T-helper 2 cell treated with Interferon-gamma antibody and Interleukin-4, amounts not matched to agents 5 μg/mL and 100 μg/mL, for 36 hours (primary cell): ENCODE measurements at regions not wholly inside any gene's neighbourhood (a gene's known extent, or its start where the extent isn't known, plus 50 kb on each side); places are given as distances from the start of the nearest gene placed in this dataset.

Source experiments
- DNase-seq: peaks from one replicate; pipeline ENCODE4 v3.0.0; 2021; ENCODE audit warnings: low spot score
- H3K27ac Mint-ChIP-seq: one replicate; pipeline ENCODE4 v1.8.0; 2021; ENCODE audit warnings: mild to moderate bottlenecking, mixed read lengths
- H3K27me3 Mint-ChIP-seq: one replicate; pipeline ENCODE4 v1.8.0; 2021; ENCODE audit warnings: low read depth, mixed read lengths
- H3K36me3 Mint-ChIP-seq: one replicate; pipeline ENCODE4 v1.8.0; 2021; ENCODE audit warnings: low read depth, mixed read lengths
- H3K4me1 Mint-ChIP-seq: one replicate; pipeline ENCODE4 v1.8.0; 2021; ENCODE audit warnings: low read depth, mixed read lengths
- H3K4me3 Mint-ChIP-seq: one replicate; pipeline ENCODE4 v1.8.0; 2022; ENCODE audit warnings: mild to moderate bottlenecking, moderate library complexity, mixed read lengths
- H3K9me3 Mint-ChIP-seq: one replicate; pipeline ENCODE4 v1.8.0; 2021; ENCODE audit warnings: mixed read lengths

- Mint-ChIP-seq H3K4me3 (no peak overlapping the region), H3K27me3 (no peaks in the 10 kb centered on the region), H3K27ac (no peak overlapping the region), H3K9me3 (peaks cover 36% of the 10 kb centered on the region), H3K4me1 (no peaks in the 10 kb centered on the region), H3K36me3 (no peaks in the 10 kb centered on the region)
- no peak for DNase-seq
Measured at GRCh38 chr2:78417355-78417754, 608.1 kb upstream of the REG3G start.

GRCh38 chr2:78418021-78418420 is 607.5 kb upstream of the REG3G start:
- Mint-ChIP-seq H3K27me3 (no peaks in the 10 kb centered on the region), H3K27ac (no peak overlapping the region), H3K4me3 (no peak overlapping the region), H3K9me3 (peaks cover 37% of the 10 kb centered on the region), H3K4me1 (no peaks in the 10 kb centered on the region), H3K36me3 (no peaks in the 10 kb centered on the region)
- no peak for DNase-seq

- no peak for DNase-seq
- Mint-ChIP-seq H3K4me1 (no peaks in the 10 kb centered on the region), H3K4me3 (no peak overlapping the region), H3K36me3 (no peaks in the 10 kb centered on the region), H3K9me3 (peaks cover 46% of the 10 kb centered on the region), H3K27me3 (no peaks in the 10 kb centered on the region), H3K27ac (no peak overlapping the region)
Measured at GRCh38 chr2:78420132-78420531, 605.4 kb upstream of the REG3G start.

- H3K9me3 Mint-ChIP-seq, result peaks cover 47% of the 10 kb centered on the region
- no peak overlapping the region for H3K27ac Mint-ChIP-seq
- no peak overlapping the region for H3K4me3 Mint-ChIP-seq
- H3K36me3 Mint-ChIP-seq, result no peaks in the 10 kb centered on the region
- no peaks in the 10 kb centered on the region for H3K27me3 Mint-ChIP-seq
- H3K4me1 Mint-ChIP-seq, result no peaks in the 10 kb centered on the region
- no peak for DNase-seq
Measured at GRCh38 chr2:78423631-78424030, 601.9 kb upstream of the REG3G start.

- no peaks in the 10 kb centered on the region for H3K4me1 Mint-ChIP-seq
- no peaks in the 10 kb centered on the region for H3K27me3 Mint-ChIP-seq
- no peak overlapping the region for H3K4me3 Mint-ChIP-seq
- H3K9me3 Mint-ChIP-seq, result peaks cover 48% of the 10 kb centered on the region
- H3K36me3 Mint-ChIP-seq, result no peaks in the 10 kb centered on the region
- no peak for DNase-seq
- H3K27ac Mint-ChIP-seq, result no peak overlapping the region
Measured at GRCh38 chr2:78427170-78427569, 598.3 kb upstream of the REG3G start.

GRCh38 chr2:78431241-78431640 is 594.3 kb upstream of the REG3G start:
- no peaks in the 10 kb centered on the region for H3K4me1 Mint-ChIP-seq
- H3K27me3 Mint-ChIP-seq, result no peaks in the 10 kb centered on the region
- H3K36me3 Mint-ChIP-seq, result no peaks in the 10 kb centered on the region
- peaks cover 58% of the 10 kb centered on the region for H3K9me3 Mint-ChIP-seq
- DNase-seq, result no peak
- no peak overlapping the region for H3K27ac Mint-ChIP-seq
- no peak overlapping the region for H3K4me3 Mint-ChIP-seq

- H3K4me3 Mint-ChIP-seq, result no peak overlapping the region
- no peaks in the 10 kb centered on the region for H3K4me1 Mint-ChIP-seq
- H3K36me3 Mint-ChIP-seq, result no peaks in the 10 kb centered on the region
- no peak overlapping the region for H3K27ac Mint-ChIP-seq
- DNase-seq, result no peak
- H3K27me3 Mint-ChIP-seq, result no peaks in the 10 kb centered on the region
- H3K9me3 Mint-ChIP-seq, result peaks cover 42% of the 10 kb centered on the region
Measured at GRCh38 chr2:78439122-78439521, 586.4 kb upstream of the REG3G start.

- no peak overlapping the region for H3K4me3 Mint-ChIP-seq
- no peaks in the 10 kb centered on the region for H3K27me3 Mint-ChIP-seq
- no peak for DNase-seq
- no peaks in the 10 kb centered on the region for H3K4me1 Mint-ChIP-seq
- H3K36me3 Mint-ChIP-seq, result no peaks in the 10 kb centered on the region
- H3K27ac Mint-ChIP-seq, result no peak overlapping the region
- peaks cover 54% of the 10 kb centered on the region for H3K9me3 Mint-ChIP-seq
Measured at GRCh38 chr2:78455586-78455985, 569.9 kb upstream of the REG3G start.

- Mint-ChIP-seq H3K9me3 (peaks cover 58% of the 10 kb centered on the region), H3K27me3 (no peaks in the 10 kb centered on the region), H3K4me3 (no peak overlapping the region), H3K36me3 (no peaks in the 10 kb centered on the region), H3K4me1 (no peaks in the 10 kb centered on the region), H3K27ac (no peak overlapping the region)
- DNase-seq, result no peak
Measured at GRCh38 chr2:78457269-78457668, 568.2 kb upstream of the REG3G start.

- Mint-ChIP-seq H3K36me3 (no peaks in the 10 kb centered on the region), H3K4me3 (no peak overlapping the region), H3K4me1 (no peaks in the 10 kb centered on the region), H3K9me3 (peaks cover 33% of the 10 kb centered on the region), H3K27me3 (no peaks in the 10 kb centered on the region), H3K27ac (no peak overlapping the region)
- DNase-seq, result no peak
Measured at GRCh38 chr2:78465707-78466106, 559.8 kb upstream of the REG3G start.

- H3K4me1 Mint-ChIP-seq, result no peaks in the 10 kb centered on the region
- H3K27me3 Mint-ChIP-seq, result no peaks in the 10 kb centered on the region
- H3K27ac Mint-ChIP-seq, result no peak overlapping the region
- no peak overlapping the region for H3K4me3 Mint-ChIP-seq
- H3K9me3 Mint-ChIP-seq, result peaks cover 37% of the 10 kb centered on the region
- H3K36me3 Mint-ChIP-seq, result no peaks in the 10 kb centered on the region
- no peak for DNase-seq
Measured at GRCh38 chr2:78476619-78477229, 548.8 kb upstream of the REG3G start.

GRCh38 chr2:78486565-78486964 is 538.9 kb upstream of the REG3G start:
- H3K4me3 Mint-ChIP-seq, result no peak overlapping the region
- H3K36me3 Mint-ChIP-seq, result no peaks in the 10 kb centered on the region
- H3K9me3 Mint-ChIP-seq, result peaks cover 17% of the 10 kb centered on the region
- no peaks in the 10 kb centered on the region for H3K27me3 Mint-ChIP-seq
- H3K4me1 Mint-ChIP-seq, result no peaks in the 10 kb centered on the region
- no peak for DNase-seq
- H3K27ac Mint-ChIP-seq, result no peak overlapping the region

- DNase-seq, result no peak
- no peak overlapping the region for H3K4me3 Mint-ChIP-seq
- H3K4me1 Mint-ChIP-seq, result no peaks in the 10 kb centered on the region
- H3K36me3 Mint-ChIP-seq, result no peaks in the 10 kb centered on the region
- peaks cover 54% of the 10 kb centered on the region for H3K9me3 Mint-ChIP-seq
- no peaks in the 10 kb centered on the region for H3K27me3 Mint-ChIP-seq
- no peak overlapping the region for H3K27ac Mint-ChIP-seq
Measured at GRCh38 chr2:78498125-78498524, 527.4 kb upstream of the REG3G start.

- H3K4me3 Mint-ChIP-seq, result no peak overlapping the region
- H3K4me1 Mint-ChIP-seq, result no peaks in the 10 kb centered on the region
- peaks cover 73% of the 10 kb centered on the region for H3K9me3 Mint-ChIP-seq
- H3K27ac Mint-ChIP-seq, result no peak overlapping the region
- H3K27me3 Mint-ChIP-seq, result no peaks in the 10 kb centered on the region
- DNase-seq, result no peak
- no peaks in the 10 kb centered on the region for H3K36me3 Mint-ChIP-seq
Measured at GRCh38 chr2:78506301-78506700, 519.2 kb upstream of the REG3G start.

- no peak for DNase-seq
- Mint-ChIP-seq H3K27me3 (no peaks in the 10 kb centered on the region), H3K9me3 (peaks cover 51% of the 10 kb centered on the region), H3K4me3 (no peak overlapping the region), H3K36me3 (no peaks in the 10 kb centered on the region), H3K27ac (no peak overlapping the region), H3K4me1 (no peaks in the 10 kb centered on the region)
Measured at GRCh38 chr2:78521938-78522337, 503.6 kb upstream of the REG3G start.
